Panc1 (cell line): ENCODE measurements at regions not wholly inside any gene's neighbourhood (a gene's known extent, or its start where the extent isn't known, plus 50 kb on each side); places are given as distances from the start of the nearest gene placed in this dataset.

Experiments used
- ATAC-seq: fragments of 200-7000 bp; cut with Tn5 transposase; 2 replicates; pipeline ENCODE4 v1.9.1; 2020; ENCODE audit warnings: mild to moderate bottlenecking, moderate library complexity
- BruUV-seq: library from RNA; stranded (reverse); fragments of 400-500 nt; replicated peaks from 2 replicates; lab custom pipeline; 2021; lab: Mats Ljungman, UMichigan
- CTCF ChIA-PET: fragments of 300-600 bp; sonication (Branson Sonifier 250); formaldehyde crosslinking; loops from one replicate; lab custom pipeline; 2022; ENCODE audit warnings: antibody characterized with exemption; lab: Charles Lee
- POLR2A ChIA-PET: fragments of 300-600 bp; sonication (Branson Sonifier 250); formaldehyde crosslinking; loops from one replicate; lab custom pipeline; 2022; ENCODE audit warnings: antibody characterized with exemption; lab: Charles Lee
- DNase-seq: peaks from one replicate; pipeline ENCODE4 v3.0.0-alpha.2; 2010; ENCODE audit warnings: low read depth, low spot score
- H3K27ac ChIP-seq: 2 replicates; pipeline ENCODE4 v1.5.1; 2011; ENCODE audit warnings: mild to moderate bottlenecking, low read length, inconsistent platforms
- H3K27me3 ChIP-seq: fragments of 200-500 bp; sonication (Bioruptor generic); 2 replicates; pipeline ENCODE4 v1.6.0; 2014; ENCODE audit warnings: low read length, inconsistent platforms; ENCODE audit not compliant: control insufficient read depth, insufficient read depth
- H3K36me3 ChIP-seq: fragments of 200-500 bp; sonication (Bioruptor generic); 2 replicates; pipeline ENCODE4 v1.5.1; 2014; ENCODE audit warnings: inconsistent platforms, mild to moderate bottlenecking, low read length, moderate library complexity; ENCODE audit not compliant: control insufficient read depth, insufficient read depth
- H3K4me1 ChIP-seq: 2 replicates; pipeline ENCODE4 v1.5.1; 2011; ENCODE audit warnings: inconsistent platforms, mild to moderate bottlenecking, low read length, moderate library complexity; ENCODE audit not compliant: control insufficient read depth, insufficient read depth
- H3K4me3 ChIP-seq, 2 experiments: 2 replicates each; pipeline ENCODE4 v1.5.1; 2011 to 2012; ENCODE audit warnings: low read depth in 2 of 2, low read length in 2 of 2, mild to moderate bottlenecking in 2 of 2, inconsistent platforms in 1 of 2, moderate library complexity in 1 of 2
- H3K9me3 ChIP-seq: fragments of 200-500 bp; sonication (Bioruptor generic); 2 replicates; pipeline ENCODE4 v1.5.1; 2014; ENCODE audit warnings: low read depth, mild to moderate bottlenecking, inconsistent platforms, low read length, moderate library complexity; ENCODE audit not compliant: control insufficient read depth, insufficient read depth
- CTCF ChIP-seq: fragments of 450-650 bp; IDR thresholded peaks from 2 replicates; pipeline ENCODE4 v1.5.1; 2017; ENCODE audit warnings: mild to moderate bottlenecking
- POLR2AphosphoS5 ChIP-seq: IDR thresholded peaks from 2 replicates; pipeline ENCODE4 v1.6.1; 2012; ENCODE audit warnings: mild to moderate bottlenecking, low read depth, low read length, moderate library complexity
- REST ChIP-seq, 2 experiments: IDR thresholded peaks; 2 replicates each; pipeline ENCODE4 v1.6.1; 2011 to 2012; ENCODE audit warnings: low read depth in 2 of 2, control low read depth in 1 of 2, low read length in 1 of 2, mild to moderate bottlenecking in 1 of 2, moderate library complexity in 1 of 2; ENCODE audit not compliant: insufficient read depth in 1 of 2
- SIN3A ChIP-seq: IDR thresholded peaks from 2 replicates; pipeline ENCODE4 v1.6.1; 2012; ENCODE audit warnings: low read depth, mild to moderate bottlenecking, low read length, moderate library complexity, borderline replicate concordance; ENCODE audit not compliant: insufficient read depth
- TCF7L2 ChIP-seq: IDR thresholded peaks from 2 replicates; pipeline ENCODE4 v1.6.1; 2011; ENCODE audit warnings: mild to moderate bottlenecking, low read depth, low read length, inconsistent platforms
- in situ Hi-C: cut with HindIII; loops from 2 replicates; pipeline ENCODE4 v1.10.0; 2016; ENCODE audit warnings: low sequenced_read_pairs, low pct_unique_long_range_greater_than_20kb
- intact Hi-C: fragments of 100-400 bp; cut with micrococcal nuclease; formaldehyde crosslinking; loops from one replicate; pipeline ENCODE4 v1.10.0; 2022; ENCODE audit not compliant: unreplicated experiment

GRCh38 chr12:42756841-42757623 lies 167.5 kb upstream of the PRICKLE1 start:
- ChIA-PET POLR2A (no interaction called here), CTCF (no interaction called here)
- in situ Hi-C loops (no loop called here), intact Hi-C loops (no loop called here)
- H3K27me3 ChIP-seq = no peaks in the 10 kb centered on the region
- DNase-seq (no peak), ATAC-seq (peak; percentile 97)
- H3K9me3 ChIP-seq = no peaks in the 10 kb centered on the region
- BruUV-seq = no TSS peak
- H3K27ac ChIP-seq = peak overlapping the region; percentile 32
- no peaks in the 10 kb centered on the region for H3K36me3 ChIP-seq
- H3K4me1 ChIP-seq = peaks cover 8% of the 10 kb centered on the region; the same call in 1 of the 2 replicates
- H3K4me3 ChIP-seq = no peak overlapping the region
- TF ChIP-seq TCF7L2 (no peak), REST (IDR thresholded peaks at IDR 0.05; ENCODE audit: insufficient read depth in 1 of 2, low read depth in 2 of 2, low read length in 1 of 2) (no peak), CTCF (no peak), POLR2AphosphoS5 (no peak), SIN3A (no peak)

GRCh38 chr12:42750356-42750755 lies 160.8 kb upstream of the PRICKLE1 start:
- Histone ChIP-seq H3K9me3 (no peaks in the 10 kb centered on the region), H3K4me1 (no peaks in the 10 kb centered on the region), H3K4me3 (no peak overlapping the region), H3K36me3 (no peaks in the 10 kb centered on the region), H3K27me3 (no peaks in the 10 kb centered on the region), H3K27ac (no peak overlapping the region)
- DNase-seq = no peak
- no TSS peak for BruUV-seq
- ChIA-PET CTCF (interaction anchor here (0.7 kb wide), 1 partner anchor 40 kb away, joined by 5 read pairs; no protein-coding TSS in a partner anchor), POLR2A (interaction anchor here (0.7 kb wide), 1 partner anchor 40 kb away, joined by 4 read pairs; no protein-coding TSS in a partner anchor)
- intact Hi-C loops (no loop called here), in situ Hi-C loops (no loop called here)
- ATAC-seq = no peak
- no peak for TF ChIP-seq SIN3A
- TF ChIP-seq CTCF = no peak
- TF ChIP-seq POLR2AphosphoS5 = no peak
- TF ChIP-seq TCF7L2 = no peak
- TF ChIP-seq REST (IDR thresholded peaks at IDR 0.05; ENCODE audit: insufficient read depth in 1 of 2, low read depth in 2 of 2, low read length in 1 of 2) = no peak
